ENCODE measurements at regions not wholly inside any gene's neighbourhood (a gene's known extent, or its start where the extent isn't known, plus 50 kb on each side); places are given as distances from the start of the nearest gene placed in this dataset.

DNA sequence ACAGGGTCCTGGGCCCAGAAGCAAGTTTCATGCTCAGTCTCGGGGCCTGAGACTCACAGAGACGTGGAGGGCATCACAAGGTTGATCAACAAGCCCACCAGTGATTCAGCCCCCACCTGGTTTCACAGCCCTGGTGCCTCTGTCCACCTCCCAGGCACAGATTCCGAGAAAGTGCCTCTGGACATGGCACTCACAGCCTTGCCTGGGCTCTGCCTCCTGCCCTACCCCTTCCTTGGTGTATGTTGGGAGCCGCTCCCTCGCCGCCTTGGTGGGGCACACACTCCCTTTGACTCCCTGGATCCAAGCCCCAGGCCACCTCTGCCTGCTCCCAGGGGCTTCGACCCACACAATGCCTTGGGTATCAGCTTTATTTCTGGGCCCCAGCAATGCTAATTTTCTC is 200.8 kb upstream of the PPP2R2D start:
- no peak for TF ChIP-seq POLR2A (IDR thresholded peaks at IDR 0.05)
- TF ChIP-seq, protein P1, sequence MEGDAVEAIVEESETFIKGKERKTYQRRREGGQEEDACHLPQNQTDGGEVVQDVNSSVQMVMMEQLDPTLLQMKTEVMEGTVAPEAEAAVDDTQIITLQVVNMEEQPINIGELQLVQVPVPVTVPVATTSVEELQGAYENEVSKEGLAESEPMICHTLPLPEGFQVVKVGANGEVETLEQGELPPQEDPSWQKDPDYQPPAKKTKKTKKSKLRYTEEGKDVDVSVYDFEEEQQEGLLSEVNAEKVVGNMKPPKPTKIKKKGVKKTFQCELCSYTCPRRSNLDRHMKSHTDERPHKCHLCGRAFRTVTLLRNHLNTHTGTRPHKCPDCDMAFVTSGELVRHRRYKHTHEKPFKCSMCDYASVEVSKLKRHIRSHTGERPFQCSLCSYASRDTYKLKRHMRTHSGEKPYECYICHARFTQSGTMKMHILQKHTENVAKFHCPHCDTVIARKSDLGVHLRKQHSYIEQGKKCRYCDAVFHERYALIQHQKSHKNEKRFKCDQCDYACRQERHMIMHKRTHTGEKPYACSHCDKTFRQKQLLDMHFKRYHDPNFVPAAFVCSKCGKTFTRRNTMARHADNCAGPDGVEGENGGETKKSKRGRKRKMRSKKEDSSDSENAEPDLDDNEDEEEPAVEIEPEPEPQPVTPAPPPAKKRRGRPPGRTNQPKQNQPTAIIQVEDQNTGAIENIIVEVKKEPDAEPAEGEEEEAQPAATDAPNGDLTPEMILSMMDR (IDR thresholded peaks at IDR 0.05), result no peak

Data from uterus (tissue), 2 donors.